Thoracic aorta (tissue), 2 donors: ENCODE measurements at regions not wholly inside any gene's neighbourhood (a gene's known extent, or its start where the extent isn't known, plus 50 kb on each side); places are given as distances from the start of the nearest gene placed in this dataset.
A peak's percentile ranks its signal among the peaks of the same experiment; 100 is the strongest.

Experiments
- ATAC-seq: fragments of 150-250 bp; one replicate; pipeline ENCODE4 v1.8.0; 2017; ENCODE audit warnings: low read depth; ENCODE audit not compliant: insufficient number of reproducible peaks, low FRiP score
- DNase-seq: peaks from one replicate; pipeline ENCODE4 v3.0.0-alpha.2; 2020; ENCODE audit warnings: low spot score
- H3K27ac ChIP-seq, 2 donors: fragments of 200-600 bp; sonication (generic); 1 replicate in 1 of 2; 2 replicates in 1 of 2; pipeline ENCODE4 v1.5.1; 2016; ENCODE audit warnings: mild to moderate bottlenecking in 2 of 2, moderate library complexity in 2 of 2
- H3K27me3 ChIP-seq: fragments of 200-600 bp; sonication (generic); replicated peaks from 2 replicates; pipeline ENCODE4 v1.6.0; 2016; ENCODE audit warnings: mild to moderate bottlenecking; ENCODE audit not compliant: insufficient read depth
- H3K36me3 ChIP-seq: fragments of 200-600 bp; sonication (generic); one replicate; pipeline ENCODE4 v1.5.1; 2016
- H3K4me1 ChIP-seq, 2 donors: fragments of 200-600 bp; sonication (generic); 1 replicate in 1 of 2; 2 replicates in 1 of 2; pipeline versions ENCODE4 v1.5.1 to v1.6.0; 2016; ENCODE audit warnings: low read depth in 2 of 2, mild to moderate bottlenecking in 1 of 2; ENCODE audit not compliant: control insufficient read depth in 1 of 2
- H3K4me3 ChIP-seq: fragments of 200-600 bp; sonication (generic); 2 replicates; pipeline ENCODE4 v1.5.1; 2016; ENCODE audit warnings: mild to moderate bottlenecking
- H3K9me3 ChIP-seq: fragments of 200-600 bp; sonication (generic); 2 replicates; pipeline ENCODE4 v1.5.1; 2016
- CTCF ChIP-seq: fragments of 200-600 bp; sonication (generic); IDR thresholded peaks from one replicate; pipeline ENCODE4 v1.5.1; 2019; ENCODE audit warnings: antibody characterized with exemption

- TF ChIP-seq CTCF = peak; percentile 7
- Histone ChIP-seq H3K4me1 (no peaks in the 10 kb centered on the region), H3K36me3 (no peaks in the 10 kb centered on the region), H3K9me3 (no peaks in the 10 kb centered on the region), H3K4me3 (no peak overlapping the region), H3K27ac (no peak overlapping the region), H3K27me3 (no peaks in the 10 kb centered on the region)
- no peak for ATAC-seq
- DNase-seq = no peak
These were observed 96.6 kb downstream of the SPTSSA start for GRCh38 chr14:34365309-34365915.

- TF ChIP-seq CTCF = no peak
- DNase-seq = no peak
- no peak overlapping the region for H3K4me3 ChIP-seq
- H3K36me3 ChIP-seq = no peaks in the 10 kb centered on the region
- no peak for ATAC-seq
- H3K27ac ChIP-seq = no peak overlapping the region
- no peaks in the 10 kb centered on the region for H3K9me3 ChIP-seq
- no peaks in the 10 kb centered on the region for H3K4me1 ChIP-seq
- no peaks in the 10 kb centered on the region for H3K27me3 ChIP-seq
These were observed 97.8 kb downstream of the SPTSSA start for GRCh38 chr14:34364201-34364600.

- ATAC-seq (no peak), DNase-seq (no peak)
- TF ChIP-seq CTCF = no peak
- Histone ChIP-seq H3K27ac (no peak overlapping the region), H3K4me1 (no peaks in the 10 kb centered on the region), H3K27me3 (no peaks in the 10 kb centered on the region), H3K4me3 (no peak overlapping the region), H3K36me3 (no peaks in the 10 kb centered on the region), H3K9me3 (no peaks in the 10 kb centered on the region)
These were observed 98.3 kb downstream of the SPTSSA start for GRCh38 chr14:34363733-34364134.

- ATAC-seq = no peak
- TF ChIP-seq CTCF = no peak
- Histone ChIP-seq H3K4me1 (no peaks in the 10 kb centered on the region), H3K27ac (no peak overlapping the region), H3K27me3 (no peaks in the 10 kb centered on the region), H3K4me3 (no peak overlapping the region), H3K36me3 (no peaks in the 10 kb centered on the region), H3K9me3 (no peaks in the 10 kb centered on the region)
- DNase-seq = no peak
These were observed 99.3 kb downstream of the SPTSSA start for GRCh38 chr14:34362641-34363251.

GRCh38 chr14:34361504-34362011, 100.5 kb downstream of the SPTSSA start:
- no peaks in the 10 kb centered on the region for H3K4me1 ChIP-seq
- no peaks in the 10 kb centered on the region for H3K27me3 ChIP-seq
- H3K9me3 ChIP-seq = no peaks in the 10 kb centered on the region
- no peak for ATAC-seq
- no peak for TF ChIP-seq CTCF
- no peak overlapping the region for H3K4me3 ChIP-seq
- H3K36me3 ChIP-seq = no peaks in the 10 kb centered on the region
- no peak for DNase-seq
- no peak overlapping the region for H3K27ac ChIP-seq
